ENCODE measurements at regions not wholly inside any gene's neighbourhood (a gene's known extent, or its start where the extent isn't known, plus 50 kb on each side); places are given as distances from the start of the nearest gene placed in this dataset.

DNA sequence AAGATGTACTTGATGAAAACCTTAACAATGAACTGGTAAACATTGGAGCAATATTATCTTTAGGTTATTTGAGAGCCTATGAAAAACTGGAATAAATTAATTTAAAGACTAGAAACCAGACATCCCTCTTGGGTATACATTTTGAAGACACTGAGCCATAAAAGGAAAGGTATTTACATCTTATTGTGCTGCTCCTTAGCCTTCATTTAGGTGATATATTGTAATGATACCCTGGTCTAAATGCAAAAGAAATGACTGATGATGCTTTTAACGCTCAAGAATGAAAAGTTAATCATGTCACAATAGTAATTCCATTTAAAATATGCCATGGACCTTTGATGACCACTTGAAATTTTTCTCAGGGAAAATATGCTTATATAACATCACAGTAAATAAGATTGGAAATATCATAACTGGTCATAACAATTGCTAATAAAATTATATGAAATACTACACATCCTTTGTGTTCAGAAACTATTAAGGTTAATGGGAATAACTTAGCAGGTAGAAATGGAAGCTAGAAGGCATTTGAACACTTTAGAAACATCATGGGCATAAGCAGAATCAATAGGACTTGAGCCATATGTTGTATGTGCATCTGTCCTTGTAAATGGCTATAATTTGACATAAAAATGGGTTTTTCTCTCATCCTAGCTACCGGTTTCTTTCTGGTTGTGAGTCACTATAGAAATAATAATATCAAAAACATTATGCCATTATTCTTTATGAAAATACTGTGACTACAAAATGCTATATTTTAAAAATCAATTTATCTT, 979.7 kb downstream of the RAPGEF2 start:
- TF ChIP-seq EZH2 (IDR thresholded peaks at IDR 0.05; ENCODE audit: low read length, missing control alignments), result no peak
- TF ChIP-seq, protein P1, sequence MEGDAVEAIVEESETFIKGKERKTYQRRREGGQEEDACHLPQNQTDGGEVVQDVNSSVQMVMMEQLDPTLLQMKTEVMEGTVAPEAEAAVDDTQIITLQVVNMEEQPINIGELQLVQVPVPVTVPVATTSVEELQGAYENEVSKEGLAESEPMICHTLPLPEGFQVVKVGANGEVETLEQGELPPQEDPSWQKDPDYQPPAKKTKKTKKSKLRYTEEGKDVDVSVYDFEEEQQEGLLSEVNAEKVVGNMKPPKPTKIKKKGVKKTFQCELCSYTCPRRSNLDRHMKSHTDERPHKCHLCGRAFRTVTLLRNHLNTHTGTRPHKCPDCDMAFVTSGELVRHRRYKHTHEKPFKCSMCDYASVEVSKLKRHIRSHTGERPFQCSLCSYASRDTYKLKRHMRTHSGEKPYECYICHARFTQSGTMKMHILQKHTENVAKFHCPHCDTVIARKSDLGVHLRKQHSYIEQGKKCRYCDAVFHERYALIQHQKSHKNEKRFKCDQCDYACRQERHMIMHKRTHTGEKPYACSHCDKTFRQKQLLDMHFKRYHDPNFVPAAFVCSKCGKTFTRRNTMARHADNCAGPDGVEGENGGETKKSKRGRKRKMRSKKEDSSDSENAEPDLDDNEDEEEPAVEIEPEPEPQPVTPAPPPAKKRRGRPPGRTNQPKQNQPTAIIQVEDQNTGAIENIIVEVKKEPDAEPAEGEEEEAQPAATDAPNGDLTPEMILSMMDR (conservative IDR thresholded peaks at IDR 0.05 in 1 of 2, IDR thresholded peaks at IDR 0.05 in 1 of 2; ENCODE audit: low read depth in 1 of 2, low read length in 2 of 2), result no peak

All from fibroblast of lung (primary cell).